GM19238 (cell line): ENCODE measurements at regions not wholly inside any gene's neighbourhood (a gene's known extent, or its start where the extent isn't known, plus 50 kb on each side); places are given as distances from the start of the nearest gene placed in this dataset.
"Not testable (repeated sequence)": the region's sequence is repeated elsewhere in the genome, so short reads cannot be mapped to it uniquely, and the experiment has no call there.

ENCODE experiments used
- DNase-seq: peaks from one replicate; pipeline ENCODE4 v3.0.0; 2011; ENCODE audit warnings: low spot score; ENCODE audit not compliant: insufficient read length

- DNase-seq: not testable (repeated sequence)
Measured at GRCh38 chrX:121431514-121431913, 384.1 kb downstream of the GLUD2 start.

GRCh38 chrX:121433289-121433688 lies 385.9 kb downstream of the GLUD2 start:
- DNase-seq: no peak

GRCh38 chrX:121437666-121438065 lies 390.3 kb downstream of the GLUD2 start:
- not testable (repeated sequence) for DNase-seq

GRCh38 chrX:121455890-121456289 lies 408.5 kb downstream of the GLUD2 start:
- no peak for DNase-seq

- DNase-seq: no peak
Measured at GRCh38 chrX:121456315-121456714, 408.9 kb downstream of the GLUD2 start.

GRCh38 chrX:121457096-121457495 lies 409.7 kb downstream of the GLUD2 start:
- DNase-seq: no peak

- no peak for DNase-seq
Measured at GRCh38 chrX:121479406-121479805, 432.0 kb downstream of the GLUD2 start.

- no peak for DNase-seq
Measured at GRCh38 chrX:121496966-121497365, 449.6 kb downstream of the GLUD2 start.

GRCh38 chrX:121504153-121504552 lies 456.7 kb downstream of the GLUD2 start:
- no peak for DNase-seq

GRCh38 chrX:121546317-121546716 lies 498.9 kb downstream of the GLUD2 start:
- no peak for DNase-seq

GRCh38 chrX:121558886-121559285 lies 511.5 kb downstream of the GLUD2 start:
- DNase-seq: no peak

GRCh38 chrX:121562616-121563015 lies 515.2 kb downstream of the GLUD2 start:
- no peak for DNase-seq

- DNase-seq: no peak
Measured at GRCh38 chrX:121569609-121570008, 522.2 kb downstream of the GLUD2 start.

GRCh38 chrX:121570072-121570841 lies 522.8 kb downstream of the GLUD2 start:
- no peak for DNase-seq

GRCh38 chrX:121571333-121571732 lies 523.9 kb downstream of the GLUD2 start:
- DNase-seq: no peak

- DNase-seq: not testable (repeated sequence)
Measured at GRCh38 chrX:121574384-121574783, 527.0 kb downstream of the GLUD2 start.

GRCh38 chrX:121579016-121579760 lies 531.8 kb downstream of the GLUD2 start:
- no peak for DNase-seq

GRCh38 chrX:121581885-121582284 lies 534.5 kb downstream of the GLUD2 start:
- no peak for DNase-seq

GRCh38 chrX:121585626-121586025 lies 538.2 kb downstream of the GLUD2 start:
- no peak for DNase-seq

GRCh38 chrX:121592884-121593283 lies 545.5 kb downstream of the GLUD2 start:
- no peak for DNase-seq

- DNase-seq: no peak
Measured at GRCh38 chrX:121598356-121598755, 550.9 kb downstream of the GLUD2 start.

GRCh38 chrX:121635141-121635540 lies 587.7 kb downstream of the GLUD2 start:
- no peak for DNase-seq

- DNase-seq: no peak
Measured at GRCh38 chrX:121639781-121640180, 592.4 kb downstream of the GLUD2 start.
